Astrocyte (in vitro differentiated cells and primary cell): ENCODE measurements at regions not wholly inside any gene's neighbourhood (a gene's known extent, or its start where the extent isn't known, plus 50 kb on each side); places are given as distances from the start of the nearest gene placed in this dataset.

Experiments
- DNase-seq: peaks from one replicate; pipeline ENCODE4 v3.0.0-alpha.2; 2010; ENCODE audit warnings: low read depth
- FAIRE-seq: peaks from 2 replicates; lab custom pipeline; 2011; peaks lifted over from hg19 to GRCh38; lab: Jason Lieb, UNC
- H2AFZ ChIP-seq: 2 replicates; pipeline ENCODE4 v1.6.0; 2012; ENCODE audit warnings: low read depth, low read length, inconsistent platforms
- H3K27ac ChIP-seq: 2 replicates; pipeline ENCODE4 v1.5.1; 2011; ENCODE audit warnings: low read depth, low read length, inconsistent platforms
- H3K27me3 ChIP-seq: 2 replicates; pipeline ENCODE4 v1.6.0; 2011; ENCODE audit warnings: low read length, inconsistent platforms; ENCODE audit not compliant: insufficient read depth
- H3K36me3 ChIP-seq: 2 replicates; pipeline ENCODE4 v1.5.1; 2011; ENCODE audit warnings: low read length, inconsistent platforms; ENCODE audit not compliant: insufficient read depth
- H3K4me1 ChIP-seq: 2 replicates; pipeline ENCODE4 v1.5.1; 2011; ENCODE audit warnings: low read length, inconsistent platforms; ENCODE audit not compliant: insufficient read depth
- H3K4me2 ChIP-seq: 2 replicates; pipeline ENCODE4 v1.6.0; 2012; ENCODE audit warnings: low read length, inconsistent platforms
- H3K4me3 ChIP-seq: 2 replicates; pipeline ENCODE4 v1.5.1; 2011; ENCODE audit warnings: low read depth, mild to moderate bottlenecking, low read length, inconsistent platforms; ENCODE audit not compliant: insufficient read depth
- H3K79me2 ChIP-seq: 2 replicates; pipeline ENCODE4 v1.6.0; 2012; ENCODE audit warnings: mild to moderate bottlenecking, low read length, inconsistent platforms; ENCODE audit not compliant: insufficient read depth
- H3K9ac ChIP-seq: 2 replicates; pipeline ENCODE4 v1.6.0; 2012; ENCODE audit warnings: mild to moderate bottlenecking, low read length, inconsistent platforms
- H3K9me3 ChIP-seq: 2 replicates; pipeline ENCODE4 v1.5.1; 2012; ENCODE audit warnings: low read depth, mild to moderate bottlenecking, low read length, inconsistent platforms; ENCODE audit not compliant: insufficient read depth
- H4K20me1 ChIP-seq: 2 replicates; pipeline ENCODE4 v1.6.0; 2012; ENCODE audit warnings: low read length, inconsistent platforms; ENCODE audit not compliant: insufficient read depth
- H3K27ac Mint-ChIP-seq: one replicate; pipeline ENCODE4 v1.8.0; 2021; ENCODE audit warnings: mild to moderate bottlenecking, mixed read lengths; ENCODE audit not compliant: unreplicated experiment
- H3K27me3 Mint-ChIP-seq: one replicate; pipeline ENCODE4 v1.8.0; 2021; ENCODE audit warnings: low read depth, mixed read lengths; ENCODE audit not compliant: unreplicated experiment
- H3K36me3 Mint-ChIP-seq: one replicate; pipeline ENCODE4 v1.8.0; 2021; ENCODE audit warnings: low read depth, mixed read lengths; ENCODE audit not compliant: unreplicated experiment
- H3K4me1 Mint-ChIP-seq: one replicate; pipeline ENCODE4 v1.8.0; 2021; ENCODE audit warnings: low read depth, mixed read lengths; ENCODE audit not compliant: unreplicated experiment
- H3K4me3 Mint-ChIP-seq: one replicate; pipeline ENCODE4 v1.8.0; 2021; ENCODE audit warnings: mild to moderate bottlenecking, moderate library complexity, mixed read lengths; ENCODE audit not compliant: unreplicated experiment
- H3K9me3 Mint-ChIP-seq: one replicate; pipeline ENCODE4 v1.8.0; 2021; ENCODE audit warnings: mild to moderate bottlenecking, mixed read lengths; ENCODE audit not compliant: unreplicated experiment
- CTCF ChIP-seq: IDR thresholded peaks from 2 replicates; pipeline ENCODE4 v1.5.1; 2011; ENCODE audit warnings: low read depth, mild to moderate bottlenecking, inconsistent platforms, low read length, moderate library complexity; ENCODE audit not compliant: insufficient read depth
- EZH2 ChIP-seq: IDR thresholded peaks from 2 replicates; pipeline ENCODE4 v1.6.1; 2012; ENCODE audit warnings: mild to moderate bottlenecking, low read length, inconsistent platforms; ENCODE audit not compliant: insufficient read depth

- no peak for TF ChIP-seq EZH2
- no peaks in the 10 kb centered on the region for H3K9me3 Mint-ChIP-seq
- FAIRE-seq = no peak
Measured at GRCh38 chrX:69051901-69052300, 113.4 kb downstream of the PJA1 start.

GRCh38 chrX:69050051-69050765, 115.0 kb downstream of the PJA1 start:
- Histone ChIP-seq H3K4me3 (no peak overlapping the region), H3K79me2 (no peaks in the 10 kb centered on the region), H3K9me3 (no peaks in the 10 kb centered on the region), H2AFZ (no peak overlapping the region), H3K9ac (no peak overlapping the region), H3K4me1 (no peaks in the 10 kb centered on the region), H3K4me2 (no peak overlapping the region), H3K27ac (no peak overlapping the region), H4K20me1 (no peaks in the 10 kb centered on the region), H3K36me3 (no peaks in the 10 kb centered on the region), H3K27me3 (no peaks in the 10 kb centered on the region)
- DNase-seq (no peak), FAIRE-seq (peak; percentile 5)
- peaks cover 7% of the 10 kb centered on the region for H3K27me3 Mint-ChIP-seq
- H3K27ac Mint-ChIP-seq = no peak overlapping the region
- H3K36me3 Mint-ChIP-seq = no peaks in the 10 kb centered on the region
- H3K4me1 Mint-ChIP-seq = peaks cover 9% of the 10 kb centered on the region
- no peak overlapping the region for H3K4me3 Mint-ChIP-seq
- H3K9me3 Mint-ChIP-seq = no peaks in the 10 kb centered on the region
- TF ChIP-seq EZH2 (no peak), CTCF (no peak)

More at GRCh38 chrX:69051901-69052300, 113.4 kb downstream of the PJA1 start:
- Histone ChIP-seq H3K27me3 (no peaks in the 10 kb centered on the region), H2AFZ (no peak overlapping the region), H3K4me1 (no peaks in the 10 kb centered on the region), H3K4me2 (no peak overlapping the region), H3K9ac (no peak overlapping the region), H4K20me1 (no peaks in the 10 kb centered on the region), H3K36me3 (no peaks in the 10 kb centered on the region), H3K79me2 (no peaks in the 10 kb centered on the region), H3K9me3 (no peaks in the 10 kb centered on the region), H3K4me3 (no peak overlapping the region), H3K27ac (no peak overlapping the region)
- H3K36me3 Mint-ChIP-seq = no peaks in the 10 kb centered on the region
- H3K4me1 Mint-ChIP-seq = peaks cover 9% of the 10 kb centered on the region
- H3K27me3 Mint-ChIP-seq = peaks cover 4% of the 10 kb centered on the region
- no peak overlapping the region for H3K27ac Mint-ChIP-seq
- no peak overlapping the region for H3K4me3 Mint-ChIP-seq
- no peak for DNase-seq

- no peak overlapping the region for H2AFZ ChIP-seq
- no peaks in the 10 kb centered on the region for H3K9me3 Mint-ChIP-seq
- no peak for DNase-seq
- no peak overlapping the region for H3K9ac ChIP-seq
- no peaks in the 10 kb centered on the region for H3K79me2 ChIP-seq
- no peak for FAIRE-seq
- no peaks in the 10 kb centered on the region for H3K36me3 Mint-ChIP-seq
- no peak overlapping the region for H3K27ac Mint-ChIP-seq
- H3K4me3 Mint-ChIP-seq = no peak overlapping the region
- H3K4me1 ChIP-seq = no peaks in the 10 kb centered on the region
- no peak overlapping the region for H3K27ac ChIP-seq
- peaks cover 6% of the 10 kb centered on the region for H3K27me3 Mint-ChIP-seq
- H3K27me3 ChIP-seq = no peaks in the 10 kb centered on the region
- H4K20me1 ChIP-seq = no peaks in the 10 kb centered on the region
- H3K36me3 ChIP-seq = no peaks in the 10 kb centered on the region
- H3K4me1 Mint-ChIP-seq = peaks cover 9% of the 10 kb centered on the region
- TF ChIP-seq CTCF = no peak
- TF ChIP-seq EZH2 = no peak
- no peak overlapping the region for H3K4me2 ChIP-seq
- H3K4me3 ChIP-seq = no peak overlapping the region
- no peaks in the 10 kb centered on the region for H3K9me3 ChIP-seq
Measured at GRCh38 chrX:69046996-69047490, 118.2 kb downstream of the PJA1 start.
